Fibroblast of skin of right biceps (primary cell): ENCODE measurements at regions not wholly inside any gene's neighbourhood (a gene's known extent, or its start where the extent isn't known, plus 50 kb on each side); places are given as distances from the start of the nearest gene placed in this dataset.

ENCODE experiments used
- DNase-seq: peaks from one replicate; pipeline ENCODE4 v3.0.0-alpha.2; 2013

GRCh38 chr2:234243871-234244565, 193.5 kb downstream of the SPP2 start:
- DNase-seq: no peak

- no peak for DNase-seq
These were observed 191.9 kb downstream of the SPP2 start for GRCh38 chr2:234242459-234242836.

- peak; percentile 91 for DNase-seq
These were observed 191.4 kb downstream of the SPP2 start for GRCh38 chr2:234241656-234242458.

- peak; percentile 96 for DNase-seq
These were observed 190.4 kb downstream of the SPP2 start for GRCh38 chr2:234240917-234241316.

GRCh38 chr2:234235191-234235590, 184.7 kb downstream of the SPP2 start:
- DNase-seq: no peak

GRCh38 chr2:234231460-234231859, 181.0 kb downstream of the SPP2 start:
- no peak for DNase-seq

GRCh38 chr2:234219046-234219310, 168.5 kb downstream of the SPP2 start:
- no peak for DNase-seq

GRCh38 chr2:234218266-234219045, 168.0 kb downstream of the SPP2 start:
- DNase-seq: peak; percentile 52

GRCh38 chr2:234212534-234212933, 162.0 kb downstream of the SPP2 start:
- no peak for DNase-seq

- DNase-seq: no peak
These were observed 161.3 kb downstream of the SPP2 start for GRCh38 chr2:234211797-234212196.

GRCh38 chr2:234206738-234207137, 156.2 kb downstream of the SPP2 start:
- DNase-seq: no peak

- DNase-seq: peak; percentile 36
These were observed 154.0 kb downstream of the SPP2 start for GRCh38 chr2:234204480-234204879.

GRCh38 chr2:234203135-234203984, 152.9 kb downstream of the SPP2 start:
- peak; percentile 97 for DNase-seq

GRCh38 chr2:234202601-234203000, 152.1 kb downstream of the SPP2 start:
- no peak for DNase-seq

GRCh38 chr2:234199996-234200395, 149.5 kb downstream of the SPP2 start:
- no peak for DNase-seq

GRCh38 chr2:234198976-234199375, 148.5 kb downstream of the SPP2 start:
- DNase-seq: peak; percentile 11

GRCh38 chr2:234195516-234195915, 145.0 kb downstream of the SPP2 start:
- no peak for DNase-seq

- DNase-seq: no peak
These were observed 143.6 kb downstream of the SPP2 start for GRCh38 chr2:234193977-234194563.

GRCh38 chr2:234191819-234192407, 141.4 kb downstream of the SPP2 start:
- DNase-seq: peak; percentile 26

GRCh38 chr2:234189786-234190300, 139.3 kb downstream of the SPP2 start:
- DNase-seq: no peak

GRCh38 chr2:234189230-234189629, 138.7 kb downstream of the SPP2 start:
- no peak for DNase-seq

- no peak for DNase-seq
These were observed 137.2 kb downstream of the SPP2 start for GRCh38 chr2:234187646-234188174.
